GM21717 (cell line): ENCODE measurements at regions not wholly inside any gene's neighbourhood (a gene's known extent, or its start where the extent isn't known, plus 50 kb on each side); places are given as distances from the start of the nearest gene placed in this dataset.

Source experiments
- ATAC-seq: cut with Tn5 transposase; IDR thresholded peaks from one replicate; pipeline ENCODE4 v1.9.1; 2021; ENCODE audit warnings: mild to moderate bottlenecking, moderate library complexity; ENCODE audit not compliant: unreplicated experiment

GRCh38 chr6:9957215-9957759, 457.6 kb downstream of the TFAP2A start:
- no peak for ATAC-seq

GRCh38 chr6:9948678-9949077, 466.2 kb downstream of the TFAP2A start:
- ATAC-seq: no peak

- no peak for ATAC-seq
These were observed 470.9 kb downstream of the TFAP2A start for GRCh38 chr6:9943986-9944385.

- ATAC-seq: no peak
These were observed 471.8 kb downstream of the TFAP2A start for GRCh38 chr6:9943026-9943425.

- no peak for ATAC-seq
These were observed 472.7 kb downstream of the TFAP2A start for GRCh38 chr6:9942131-9942530.

GRCh38 chr6:9938801-9939200, 476.1 kb downstream of the TFAP2A start:
- ATAC-seq: no peak

GRCh38 chr6:9937031-9937763, 477.7 kb downstream of the TFAP2A start:
- no peak for ATAC-seq

- no peak for ATAC-seq
These were observed 478.3 kb downstream of the TFAP2A start for GRCh38 chr6:9936551-9936950.

GRCh38 chr6:9933677-9934076, 481.2 kb downstream of the TFAP2A start:
- ATAC-seq: no peak

GRCh38 chr6:9927275-9927674, 487.6 kb downstream of the TFAP2A start:
- ATAC-seq: no peak

- no peak for ATAC-seq
These were observed 489.9 kb downstream of the TFAP2A start for GRCh38 chr6:9924971-9925370.

- ATAC-seq: no peak
These were observed 493.5 kb downstream of the TFAP2A start for GRCh38 chr6:9921366-9921765.

GRCh38 chr6:9914951-9915350, 499.9 kb downstream of the TFAP2A start:
- no peak for ATAC-seq

GRCh38 chr6:9901376-9901775, 513.5 kb downstream of the TFAP2A start:
- no peak for ATAC-seq

GRCh38 chr6:9896806-9897205, 518.1 kb downstream of the TFAP2A start:
- no peak for ATAC-seq

GRCh38 chr6:9890893-9891292, 524.0 kb downstream of the TFAP2A start:
- no peak for ATAC-seq

GRCh38 chr6:9890469-9890868, 524.4 kb downstream of the TFAP2A start:
- no peak for ATAC-seq

GRCh38 chr6:9878535-9878934, 536.3 kb downstream of the TFAP2A start:
- ATAC-seq: no peak

- no peak for ATAC-seq
These were observed 539.1 kb downstream of the TFAP2A start for GRCh38 chr6:9875605-9876353.

GRCh38 chr6:9862603-9863167, 552.2 kb downstream of the TFAP2A start:
- ATAC-seq: no peak

GRCh38 chr6:9851541-9852380, 563.1 kb downstream of the TFAP2A start:
- no peak for ATAC-seq
